ENCODE measurements at regions not wholly inside any gene's neighbourhood (a gene's known extent, or its start where the extent isn't known, plus 50 kb on each side); places are given as distances from the start of the nearest gene placed in this dataset.

DNA sequence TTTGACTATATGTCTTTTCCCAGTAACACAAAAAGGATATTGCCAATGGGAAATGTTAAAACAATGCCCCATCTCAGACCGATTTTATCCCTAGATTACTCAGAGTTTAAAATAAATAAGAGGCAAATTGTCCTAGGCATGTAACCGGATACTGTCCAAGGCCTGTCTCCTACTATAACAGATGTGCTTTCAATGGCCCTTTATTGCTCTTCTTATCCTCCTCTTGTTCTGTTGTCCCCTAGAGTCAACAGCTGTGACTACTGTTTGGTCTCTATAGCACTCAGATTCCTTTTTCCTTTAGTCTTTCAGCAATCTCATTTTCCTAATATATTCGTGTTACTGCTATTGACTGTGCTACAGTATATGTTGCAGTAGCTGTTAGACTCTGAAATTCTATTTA lies 66.8 kb upstream of the PLS3 start:
- no peak for DNase-seq

GRCh38 chrX:115499112-115499805 lies 61.7 kb upstream of the PLS3 start:
- no peak for DNase-seq

GRCh38 chrX:115503099-115503498 lies 57.9 kb upstream of the PLS3 start:
- DNase-seq = no peak

GRCh38 chrX:115504167-115504566 lies 56.8 kb upstream of the PLS3 start:
- DNase-seq = no peak

All from NCI-H2081 treated with DMSO at 0.1 percent for 48 hours (cell line).